Right lobe of liver (tissue), 4 donors: ENCODE measurements at regions not wholly inside any gene's neighbourhood (a gene's known extent, or its start where the extent isn't known, plus 50 kb on each side); places are given as distances from the start of the nearest gene placed in this dataset.

ENCODE experiments used
- POLR2A ChIP-seq: fragments of 450-650 bp; IDR thresholded peaks from one replicate; pipeline ENCODE4 v1.6.1; 2017; ENCODE audit warnings: antibody characterized with exemption, mild to moderate bottlenecking
- TF ChIP-seq, protein P1 (sequence below), 4 donors: fragments of 200-600 bp in 3 of 4; fragments of 450-650 bp in 1 of 4; IDR thresholded peaks; one replicate each; pipeline versions ENCODE4 v1.5.1 to v1.8.0; 2016 to 2022; ENCODE audit warnings: antibody characterized with exemption in 4 of 4, mild to moderate bottlenecking in 2 of 4
- donor health status: DM: no; HTN: no; CAD: no.
- donor health status: DM: no; HTN: no; CAD: no.
- donor health status: DM: no; HTN: yes; CAD: no.

DNA sequence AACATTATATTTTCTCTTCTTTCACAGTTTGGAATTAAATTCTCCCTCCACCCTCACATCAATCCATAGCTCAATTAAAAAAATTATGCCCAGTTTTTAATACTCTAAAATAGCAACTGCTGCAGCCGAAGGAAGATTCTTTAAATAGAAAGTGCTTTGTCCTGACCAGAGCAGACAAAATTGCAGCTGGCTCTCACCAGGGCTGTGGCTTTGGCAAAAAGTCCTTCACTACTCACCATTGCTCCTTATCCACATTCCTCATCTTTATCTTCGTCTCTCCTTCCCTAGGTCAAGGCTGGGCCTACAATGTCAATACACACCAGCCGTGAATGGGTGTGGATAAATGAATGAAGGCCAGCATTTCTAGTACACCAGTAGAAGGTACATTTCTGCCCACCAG, 107.9 kb upstream of the VGLL2 start:
- TF ChIP-seq, protein P1, sequence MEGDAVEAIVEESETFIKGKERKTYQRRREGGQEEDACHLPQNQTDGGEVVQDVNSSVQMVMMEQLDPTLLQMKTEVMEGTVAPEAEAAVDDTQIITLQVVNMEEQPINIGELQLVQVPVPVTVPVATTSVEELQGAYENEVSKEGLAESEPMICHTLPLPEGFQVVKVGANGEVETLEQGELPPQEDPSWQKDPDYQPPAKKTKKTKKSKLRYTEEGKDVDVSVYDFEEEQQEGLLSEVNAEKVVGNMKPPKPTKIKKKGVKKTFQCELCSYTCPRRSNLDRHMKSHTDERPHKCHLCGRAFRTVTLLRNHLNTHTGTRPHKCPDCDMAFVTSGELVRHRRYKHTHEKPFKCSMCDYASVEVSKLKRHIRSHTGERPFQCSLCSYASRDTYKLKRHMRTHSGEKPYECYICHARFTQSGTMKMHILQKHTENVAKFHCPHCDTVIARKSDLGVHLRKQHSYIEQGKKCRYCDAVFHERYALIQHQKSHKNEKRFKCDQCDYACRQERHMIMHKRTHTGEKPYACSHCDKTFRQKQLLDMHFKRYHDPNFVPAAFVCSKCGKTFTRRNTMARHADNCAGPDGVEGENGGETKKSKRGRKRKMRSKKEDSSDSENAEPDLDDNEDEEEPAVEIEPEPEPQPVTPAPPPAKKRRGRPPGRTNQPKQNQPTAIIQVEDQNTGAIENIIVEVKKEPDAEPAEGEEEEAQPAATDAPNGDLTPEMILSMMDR (IDR thresholded peaks at IDR 0.05): no peak
- TF ChIP-seq POLR2A: no peak
